Lower leg skin (tissue), 4 donors: ENCODE measurements at regions not wholly inside any gene's neighbourhood (a gene's known extent, or its start where the extent isn't known, plus 50 kb on each side); places are given as distances from the start of the nearest gene placed in this dataset.

Experiments used
- DNase-seq, 2 donors: peaks; one replicate each; pipeline ENCODE4 v3.0.0-alpha.2; 2019; ENCODE audit warnings: low spot score in 2 of 2
- H3K4me3 ChIP-seq: fragments of 200-600 bp; sonication (generic); 2 replicates; pipeline ENCODE4 v1.5.1; 2017; ENCODE audit warnings: mild to moderate bottlenecking, low read depth; ENCODE audit not compliant: poor library complexity, severe bottlenecking
- CTCF ChIP-seq, 3 donors: fragments of 450-650 bp; IDR thresholded peaks; one replicate each; pipeline ENCODE4 v1.5.1; 2016; ENCODE audit warnings: antibody characterized with exemption in 3 of 3, mild to moderate bottlenecking in 3 of 3, moderate library complexity in 2 of 3
- POLR2A ChIP-seq, 2 donors: fragments of 450-650 bp; IDR thresholded peaks; one replicate each; pipeline ENCODE4 v1.6.1; 2016 to 2017; ENCODE audit warnings: antibody characterized with exemption in 2 of 2, mild to moderate bottlenecking in 1 of 2, moderate library complexity in 1 of 2
- WGBS, 2 donors: methylation state at CpG; one replicate each; pipeline ENCODE4 v1.1.5; 2018; 5-methylcytosine and 5-hydroxymethylcytosine counted together
- intact Hi-C: fragments of 100-400 bp; cut with DNase I; formaldehyde crosslinking; loops from one replicate; pipeline ENCODE4 v1.15.0; 2023; ENCODE audit warnings: low total_unique reads

- intact Hi-C loops, result no loop called here
- no peak for DNase-seq
- 83 to 93% methylated on average over 1 of the region's 1 CpG for WGBS, 2 donors
- no peak overlapping the region for H3K4me3 ChIP-seq
- no peak for TF ChIP-seq POLR2A (IDR thresholded peaks at IDR 0.05)
- no peak for TF ChIP-seq CTCF (IDR thresholded peaks at IDR 0.05)
Measured at GRCh38 chr3:68019876-68020275, 365.5 kb upstream of the SUCLG2 start.

GRCh38 chr3:68018275-68018674 lies 363.9 kb upstream of the SUCLG2 start:
- DNase-seq, result no peak
- H3K4me3 ChIP-seq, result no peak overlapping the region
- 78 to 97% methylated on average over 1 of the region's 1 CpG for WGBS, 2 donors
- intact Hi-C loops, result no loop called here
- no peak for TF ChIP-seq CTCF (IDR thresholded peaks at IDR 0.05)
- no peak for TF ChIP-seq POLR2A (IDR thresholded peaks at IDR 0.05)

- WGBS, 2 donors, result 82% methylated on average over 3 of the region's 3 CpGs
- intact Hi-C loops, result no loop called here
- TF ChIP-seq POLR2A (IDR thresholded peaks at IDR 0.05), result no peak
- TF ChIP-seq CTCF (IDR thresholded peaks at IDR 0.05), result no peak
- DNase-seq, result no peak
- no peak overlapping the region for H3K4me3 ChIP-seq
Measured at GRCh38 chr3:68017069-68017468, 362.7 kb upstream of the SUCLG2 start.

GRCh38 chr3:68009900-68010299 lies 355.5 kb upstream of the SUCLG2 start:
- no peak for TF ChIP-seq CTCF (IDR thresholded peaks at IDR 0.05)
- no peak for TF ChIP-seq POLR2A (IDR thresholded peaks at IDR 0.05)
- WGBS, 2 donors, result 70 to 80% methylated on average over 5 of the region's 5 CpGs
- intact Hi-C loops, result no loop called here
- H3K4me3 ChIP-seq, result no peak overlapping the region
- no peak for DNase-seq

GRCh38 chr3:68007621-68008226 lies 353.3 kb upstream of the SUCLG2 start:
- 1 to 5% methylated on average over 25 to 36 of the region's 36 CpGs for WGBS, 2 donors
- H3K4me3 ChIP-seq, result no peak overlapping the region
- DNase-seq, result no peak
- TF ChIP-seq POLR2A (IDR thresholded peaks at IDR 0.05) (no peak), CTCF (IDR thresholded peaks at IDR 0.05) (no peak)
- intact Hi-C loops, result no loop called here

GRCh38 chr3:68006646-68007045 lies 352.2 kb upstream of the SUCLG2 start:
- no peak for TF ChIP-seq POLR2A (IDR thresholded peaks at IDR 0.05)
- intact Hi-C loops, result no loop called here
- DNase-seq, result no peak

More at GRCh38 chr3:68006646-68007045, 352.2 kb upstream of the SUCLG2 start:
- no peak overlapping the region for H3K4me3 ChIP-seq
